Prostate gland (tissue), 2 donors: ENCODE measurements at regions not wholly inside any gene's neighbourhood (a gene's known extent, or its start where the extent isn't known, plus 50 kb on each side); places are given as distances from the start of the nearest gene placed in this dataset.

ENCODE experiments used
- CTCF ChIP-seq, 4 experiments: fragments of 200-600 bp in 2 of 4; fragments of 450-650 bp in 2 of 4; sonication (generic) in 2 of 4; IDR thresholded peaks; 1 replicate in 3 of 4; 2 replicates in 1 of 4; pipeline ENCODE4 v1.5.1; 2016 to 2019; ENCODE audit warnings: antibody characterized with exemption in 4 of 4, mild to moderate bottlenecking in 2 of 4, moderate library complexity in 2 of 4
- POLR2A ChIP-seq: fragments of 450-650 bp; IDR thresholded peaks from one replicate; pipeline ENCODE4 v1.6.1; 2016; ENCODE audit warnings: antibody characterized with exemption, mild to moderate bottlenecking
- POLR2AphosphoS5 ChIP-seq: sonication (generic); formaldehyde crosslinking; IDR thresholded peaks from one replicate; pipeline ENCODE4 v1.6.1; 2017; ENCODE audit warnings: antibody characterized with exemption

- TF ChIP-seq POLR2A (no peak), CTCF (IDR thresholded peaks at IDR 0.05) (no peak), POLR2AphosphoS5 (no peak)
Measured at GRCh38 chr12:124624823-124625222, 57.4 kb upstream of the NCOR2 start.
